Activated CD8-positive, alpha-beta T cell treated with anti-CD3 and anti-CD28 coated beads for 36 hours (primary cell): ENCODE measurements at regions not wholly inside any gene's neighbourhood (a gene's known extent, or its start where the extent isn't known, plus 50 kb on each side); places are given as distances from the start of the nearest gene placed in this dataset.

ENCODE experiments used
- ATAC-seq: fragments of 200-7000 bp; cut with Tn5 transposase; one replicate; pipeline ENCODE4 v1.10.0; 2021; ENCODE audit warnings: mild to moderate bottlenecking, moderate library complexity
- CTCF ChIA-PET: fragments of 350-600 bp; sonication (Branson Sonifier 250); formaldehyde crosslinking; loops from one replicate; lab custom pipeline; 2021; ENCODE audit warnings: antibody characterized with exemption; lab: Charles Lee
- POLR2A ChIA-PET: fragments of 350-600 bp; sonication (Branson Sonifier 250); formaldehyde crosslinking; loops from one replicate; lab custom pipeline; 2021; ENCODE audit warnings: antibody characterized with exemption; lab: Charles Lee
- DNase-seq: peaks from one replicate; pipeline ENCODE4 v3.0.0-alpha.2; 2020
- H3K27ac Mint-ChIP-seq: one replicate; pipeline ENCODE4 v1.8.0; 2021; ENCODE audit warnings: mild to moderate bottlenecking, mixed read lengths
- H3K27me3 Mint-ChIP-seq: one replicate; pipeline ENCODE4 v1.8.0; 2021; ENCODE audit warnings: mixed read lengths
- H3K36me3 Mint-ChIP-seq: one replicate; pipeline ENCODE4 v1.8.0; 2021; ENCODE audit warnings: low read depth, mixed read lengths
- H3K4me1 Mint-ChIP-seq: one replicate; pipeline ENCODE4 v1.8.0; 2021; ENCODE audit warnings: low read depth, mixed read lengths
- H3K4me3 Mint-ChIP-seq: one replicate; pipeline ENCODE4 v1.8.0; 2021; ENCODE audit warnings: mild to moderate bottlenecking, moderate library complexity, mixed read lengths
- H3K9me3 Mint-ChIP-seq: one replicate; pipeline ENCODE4 v1.8.0; 2021; ENCODE audit warnings: mixed read lengths
- intact Hi-C: fragments of 100-400 bp; cut with micrococcal nuclease; formaldehyde crosslinking; loops from one replicate; pipeline ENCODE4 v1.10.0; 2022
- TF ChIP-seq, protein P1 (sequence below): fragments of 200-600 bp; IDR thresholded peaks from one replicate; pipeline ENCODE4 v1.8.0; 2022; ENCODE audit warnings: antibody characterized with exemption, mild to moderate bottlenecking

GRCh38 chr13:80054806-80055205 lies 286.1 kb downstream of the SPRY2 start:
- Mint-ChIP-seq H3K27me3 (peaks cover 1% of the 10 kb centered on the region), H3K4me1 (peaks cover 7% of the 10 kb centered on the region), H3K9me3 (no peaks in the 10 kb centered on the region), H3K4me3 (no peak overlapping the region), H3K36me3 (no peaks in the 10 kb centered on the region), H3K27ac (no peak overlapping the region)
- ChIA-PET CTCF (no interaction called here), POLR2A (no interaction called here)
- intact Hi-C loops: no loop called here
- ATAC-seq (peak; percentile 47), DNase-seq (no peak)
- TF ChIP-seq, protein P1, sequence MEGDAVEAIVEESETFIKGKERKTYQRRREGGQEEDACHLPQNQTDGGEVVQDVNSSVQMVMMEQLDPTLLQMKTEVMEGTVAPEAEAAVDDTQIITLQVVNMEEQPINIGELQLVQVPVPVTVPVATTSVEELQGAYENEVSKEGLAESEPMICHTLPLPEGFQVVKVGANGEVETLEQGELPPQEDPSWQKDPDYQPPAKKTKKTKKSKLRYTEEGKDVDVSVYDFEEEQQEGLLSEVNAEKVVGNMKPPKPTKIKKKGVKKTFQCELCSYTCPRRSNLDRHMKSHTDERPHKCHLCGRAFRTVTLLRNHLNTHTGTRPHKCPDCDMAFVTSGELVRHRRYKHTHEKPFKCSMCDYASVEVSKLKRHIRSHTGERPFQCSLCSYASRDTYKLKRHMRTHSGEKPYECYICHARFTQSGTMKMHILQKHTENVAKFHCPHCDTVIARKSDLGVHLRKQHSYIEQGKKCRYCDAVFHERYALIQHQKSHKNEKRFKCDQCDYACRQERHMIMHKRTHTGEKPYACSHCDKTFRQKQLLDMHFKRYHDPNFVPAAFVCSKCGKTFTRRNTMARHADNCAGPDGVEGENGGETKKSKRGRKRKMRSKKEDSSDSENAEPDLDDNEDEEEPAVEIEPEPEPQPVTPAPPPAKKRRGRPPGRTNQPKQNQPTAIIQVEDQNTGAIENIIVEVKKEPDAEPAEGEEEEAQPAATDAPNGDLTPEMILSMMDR: no peak

- H3K4me3 Mint-ChIP-seq: no peak overlapping the region
- no peaks in the 10 kb centered on the region for H3K36me3 Mint-ChIP-seq
- peaks cover 16% of the 10 kb centered on the region for H3K4me1 Mint-ChIP-seq
- POLR2A ChIA-PET: no interaction called here
- intact Hi-C loops: no loop called here
- H3K27ac Mint-ChIP-seq: no peak overlapping the region
- CTCF ChIA-PET: no interaction called here
- ATAC-seq (no peak), DNase-seq (no peak)
- TF ChIP-seq, protein P1: no peak
- H3K9me3 Mint-ChIP-seq: no peaks in the 10 kb centered on the region
- peaks cover 2% of the 10 kb centered on the region for H3K27me3 Mint-ChIP-seq
These were observed 288.6 kb downstream of the SPRY2 start for GRCh38 chr13:80052286-80052685.

DNA sequence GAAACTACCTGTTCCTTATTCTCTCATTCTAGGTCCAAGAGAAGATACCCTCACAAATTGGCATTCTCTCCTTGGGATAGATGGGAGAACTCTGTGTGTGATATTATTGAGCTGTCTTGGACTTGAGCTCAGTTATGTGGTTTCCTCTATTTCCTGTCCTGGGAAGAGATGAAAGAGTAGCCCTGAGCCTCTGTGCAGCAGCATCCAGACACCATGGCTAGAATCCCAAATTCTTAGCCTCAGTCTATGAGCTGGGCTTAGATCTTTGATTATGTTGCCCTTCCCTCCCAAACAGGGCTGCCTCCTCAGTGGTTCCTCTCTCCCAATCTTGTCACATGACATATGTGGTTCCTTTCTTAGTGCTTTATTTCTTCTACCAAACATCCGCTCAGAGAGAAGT lies 290.7 kb downstream of the SPRY2 start:
- CTCF ChIA-PET: no interaction called here
- DNase-seq (no peak), ATAC-seq (no peak)
- Mint-ChIP-seq H3K4me3 (no peak overlapping the region), H3K4me1 (peaks cover 16% of the 10 kb centered on the region), H3K9me3 (no peaks in the 10 kb centered on the region), H3K27ac (no peak overlapping the region), H3K36me3 (no peaks in the 10 kb centered on the region), H3K27me3 (peaks cover 2% of the 10 kb centered on the region)
- TF ChIP-seq, protein P1: no peak
- intact Hi-C loops: no loop called here
- POLR2A ChIA-PET: no interaction called here

- peaks cover 2% of the 10 kb centered on the region for H3K27me3 Mint-ChIP-seq
- H3K9me3 Mint-ChIP-seq: no peaks in the 10 kb centered on the region
- CTCF ChIA-PET: no interaction called here
- intact Hi-C loops: no loop called here
- no peak overlapping the region for H3K27ac Mint-ChIP-seq
- no peak overlapping the region for H3K4me3 Mint-ChIP-seq
- POLR2A ChIA-PET: interaction anchor here (0.7 kb wide), 1 partner anchor 9 kb away, joined by 3 read pairs; no protein-coding TSS in a partner anchor
- DNase-seq (peak; percentile 88), ATAC-seq (peak; percentile 99)
- H3K4me1 Mint-ChIP-seq: peaks cover 12% of the 10 kb centered on the region
- TF ChIP-seq, protein P1: no peak
- H3K36me3 Mint-ChIP-seq: no peaks in the 10 kb centered on the region
These were observed 292.1 kb downstream of the SPRY2 start for GRCh38 chr13:80048802-80049201.

GRCh38 chr13:80048030-80048429 lies 292.9 kb downstream of the SPRY2 start:
- Mint-ChIP-seq H3K27me3 (peaks cover 2% of the 10 kb centered on the region), H3K9me3 (no peaks in the 10 kb centered on the region), H3K27ac (no peak overlapping the region), H3K4me3 (no peak overlapping the region), H3K36me3 (no peaks in the 10 kb centered on the region), H3K4me1 (peaks cover 12% of the 10 kb centered on the region)
- ATAC-seq: no peak
- intact Hi-C loops: no loop called here
- TF ChIP-seq, protein P1: no peak
- no peak for DNase-seq
- POLR2A ChIA-PET: interaction anchor here (0.7 kb wide), 1 partner anchor 9 kb away, joined by 3 read pairs; no protein-coding TSS in a partner anchor
- CTCF ChIA-PET: no interaction called here
